ENCODE measurements at regions not wholly inside any gene's neighbourhood (a gene's known extent, or its start where the extent isn't known, plus 50 kb on each side); places are given as distances from the start of the nearest gene placed in this dataset.

DNA sequence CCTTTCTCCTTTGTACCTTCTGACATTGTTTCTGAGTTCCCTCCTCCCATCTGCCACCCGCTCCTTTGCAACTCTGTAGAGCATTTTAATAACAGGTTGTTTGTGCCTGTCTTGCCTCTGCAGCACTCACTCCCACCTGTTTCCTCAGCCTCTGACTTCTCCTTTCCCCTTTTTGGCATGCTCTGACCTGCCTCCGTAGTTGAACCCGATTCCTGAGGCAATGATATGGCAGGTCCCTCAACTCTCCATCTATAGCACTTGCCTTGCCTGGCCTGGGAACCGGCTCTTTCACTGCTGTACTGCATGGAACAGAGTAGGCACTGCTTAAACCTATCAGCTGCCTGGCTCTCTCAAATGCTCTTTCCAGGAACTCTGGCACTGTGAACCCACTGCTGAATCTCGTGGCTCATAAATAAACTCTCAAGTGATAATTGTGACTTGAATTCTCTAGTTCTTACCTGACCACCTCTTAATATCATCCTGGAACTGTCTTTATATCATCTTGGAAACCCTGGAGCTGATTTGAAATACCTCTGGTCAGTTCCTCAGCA is 50.3 kb downstream of the UTRN start:
- DNase-seq = no peak

DNA sequence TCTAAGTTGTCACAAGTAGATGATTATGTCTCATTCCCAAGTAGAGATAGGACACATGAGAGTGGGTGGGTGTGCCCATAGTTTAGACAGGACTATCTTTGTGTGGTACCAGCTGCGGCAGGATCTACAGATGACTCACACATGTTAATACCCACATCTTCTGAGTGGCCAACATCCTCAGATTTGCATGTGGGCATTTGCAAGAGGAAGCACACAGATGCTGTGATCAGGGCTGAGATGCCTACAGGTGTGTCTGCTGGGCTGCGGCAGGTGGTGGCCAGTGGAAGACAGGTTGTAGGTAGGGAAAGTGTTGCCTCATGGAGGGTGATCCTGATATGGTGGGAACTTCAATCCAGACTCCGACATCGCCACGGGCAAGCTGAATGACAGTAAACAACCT is 50.8 kb downstream of the UTRN start:
- DNase-seq = no peak

DNA sequence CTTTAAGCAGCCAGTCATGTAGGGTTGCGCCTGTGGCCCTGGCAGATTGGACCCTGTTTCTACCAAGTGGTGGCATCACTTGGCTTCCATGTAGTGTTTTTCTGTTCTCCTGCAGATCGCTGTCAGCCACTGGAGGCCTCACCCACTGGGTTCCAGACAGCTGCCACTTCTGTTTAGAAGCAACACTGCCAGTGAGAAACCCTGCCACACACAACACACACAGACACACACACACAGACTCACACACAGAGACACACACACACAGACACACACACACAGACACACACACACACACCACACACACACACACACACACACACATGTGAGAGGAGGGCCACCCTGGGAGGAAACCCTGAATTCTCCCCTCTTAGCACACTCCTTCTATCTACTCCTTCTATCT is 51.8 kb downstream of the UTRN start:
- no peak for DNase-seq

- DNase-seq = no peak
Observed at GRCh38 chr6:144338474-144338873, 53.3 kb downstream of the UTRN start.

DNA sequence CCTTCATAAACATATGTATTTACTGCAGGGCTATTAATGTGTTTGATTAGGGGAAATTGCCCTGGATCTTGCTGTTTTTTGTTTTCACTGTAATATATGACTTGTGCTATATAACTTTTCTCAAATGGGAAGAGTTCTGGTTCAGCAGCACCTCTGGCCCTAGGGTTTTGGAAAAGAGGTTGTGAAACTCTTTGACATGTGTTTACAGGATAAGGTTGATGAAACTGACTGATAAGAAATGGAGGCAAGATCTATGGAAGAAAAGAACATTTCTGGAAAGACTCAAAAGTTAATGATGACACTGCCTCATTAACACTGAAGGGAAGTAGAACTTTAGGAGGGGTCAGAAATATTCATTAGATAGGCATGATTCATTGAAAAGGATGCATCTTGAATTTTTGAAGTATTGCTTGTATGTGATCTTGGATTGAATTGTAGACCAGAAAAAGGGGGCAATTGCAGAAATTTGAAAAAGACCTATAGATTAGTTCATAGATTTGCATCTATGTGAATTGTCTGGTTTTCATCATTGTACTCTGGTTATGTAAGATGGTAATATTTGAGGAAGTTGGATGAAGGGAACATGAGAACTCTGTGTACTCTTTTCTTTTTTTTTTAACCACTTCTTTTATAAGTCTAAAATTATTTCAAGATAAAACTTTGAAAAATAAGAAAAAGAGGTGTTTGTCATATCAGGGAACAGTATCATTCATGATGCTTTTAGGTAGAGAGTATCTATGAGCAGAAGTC is 54.0 kb downstream of the UTRN start:
- DNase-seq = no peak

- no peak for DNase-seq
Observed at GRCh38 chr6:144339859-144340452, 54.8 kb downstream of the UTRN start.

DNA sequence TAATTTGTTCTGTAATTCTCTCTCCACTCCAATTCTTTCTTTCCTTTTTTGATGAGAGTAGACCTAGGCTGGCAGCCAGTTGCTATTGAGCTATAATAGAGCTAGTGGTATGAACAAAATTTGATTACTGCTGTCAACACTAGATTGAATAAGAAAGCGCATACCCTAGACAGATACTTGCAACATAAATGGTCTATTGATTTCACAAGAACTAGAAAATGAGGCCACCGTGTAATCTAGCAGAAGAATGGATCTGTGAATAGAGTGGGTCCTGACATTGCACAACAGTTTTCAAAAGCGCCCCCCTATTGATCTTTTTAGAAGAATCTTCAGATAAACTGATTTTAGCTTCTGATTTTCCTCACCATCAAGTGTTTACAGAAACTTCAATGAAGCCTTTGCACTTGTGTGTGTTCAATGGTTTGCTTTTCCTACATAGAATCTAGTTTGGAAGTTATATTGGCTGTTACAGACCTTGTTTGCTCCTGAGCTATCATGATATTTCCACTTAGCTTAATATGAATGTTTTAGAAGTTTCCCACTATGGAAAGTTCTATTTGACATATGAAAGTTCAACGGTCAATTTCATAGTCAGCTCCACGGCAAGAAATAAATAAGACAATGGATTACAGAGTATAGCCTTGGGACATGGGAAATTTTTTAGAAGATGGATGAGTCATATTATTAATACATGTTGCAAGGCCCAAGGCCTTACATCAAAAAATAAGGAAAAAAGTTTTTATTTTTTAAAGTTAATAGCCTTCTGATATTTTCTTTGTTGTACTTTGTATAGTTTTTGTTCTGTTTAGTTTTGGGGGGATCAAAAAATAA is 55.6 kb downstream of the UTRN start:
- DNase-seq = no peak

- DNase-seq = no peak
Observed at GRCh38 chr6:144341831-144342527, 56.8 kb downstream of the UTRN start.

GRCh38 chr6:144343701-144344428 is 58.7 kb downstream of the UTRN start:
- no peak for DNase-seq

DNA sequence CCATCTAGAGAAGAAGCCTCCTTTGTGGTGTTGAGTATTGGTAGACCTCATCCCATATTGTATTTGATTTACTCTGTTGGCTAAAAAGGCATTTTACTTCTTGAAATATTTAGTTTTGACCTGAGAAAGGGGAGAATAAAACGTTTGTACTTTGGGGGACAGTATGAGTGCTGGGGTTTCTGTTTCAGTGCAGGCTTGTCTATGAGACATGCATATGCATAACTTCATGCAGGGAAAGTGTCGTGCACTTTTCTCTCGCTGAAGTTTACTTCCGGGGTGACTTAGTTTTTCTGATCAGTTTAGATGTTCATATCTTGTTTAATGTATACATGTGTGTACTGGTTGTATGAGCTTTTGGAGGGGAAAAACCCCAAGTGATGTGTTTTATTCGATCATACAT is 59.5 kb downstream of the UTRN start:
- no peak for DNase-seq

DNA sequence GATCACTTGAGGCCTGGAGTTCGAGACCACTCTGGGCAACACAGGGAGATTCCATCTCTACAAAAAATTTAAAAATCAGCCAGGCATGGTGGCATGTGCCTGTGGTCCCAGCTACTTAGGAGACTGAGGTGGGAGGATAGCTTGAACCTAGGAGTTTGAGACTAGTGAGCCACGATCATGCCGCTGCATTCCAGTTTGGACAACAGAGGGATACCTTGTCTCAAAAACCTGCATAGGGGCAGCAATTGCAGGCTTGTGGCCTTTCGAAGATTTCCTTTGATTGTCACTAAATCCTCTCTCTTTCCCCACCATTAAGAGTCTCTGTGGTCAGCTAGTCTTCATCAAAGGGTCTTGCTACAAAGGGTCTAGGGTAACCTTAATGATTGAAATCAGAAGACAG is 60.3 kb downstream of the UTRN start:
- DNase-seq = no peak

- no peak for DNase-seq
Observed at GRCh38 chr6:144346719-144347447, 61.7 kb downstream of the UTRN start.

DNA sequence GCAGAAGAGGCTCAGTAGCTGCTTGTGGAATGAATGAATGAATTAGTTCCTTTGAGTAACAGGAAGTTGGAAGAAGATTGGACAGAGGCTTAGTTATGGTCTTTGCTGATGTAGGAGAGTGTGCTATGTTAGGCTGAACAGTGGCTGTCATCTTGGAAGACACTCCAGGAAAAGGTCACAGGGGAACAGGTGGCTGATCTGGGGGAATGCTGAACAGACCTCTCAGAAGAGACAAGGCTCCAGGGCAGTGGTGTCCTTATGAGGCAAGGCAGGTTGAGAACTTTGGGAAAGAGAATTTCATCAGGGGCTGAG is 62.3 kb downstream of the UTRN start:
- no peak for DNase-seq

DNA sequence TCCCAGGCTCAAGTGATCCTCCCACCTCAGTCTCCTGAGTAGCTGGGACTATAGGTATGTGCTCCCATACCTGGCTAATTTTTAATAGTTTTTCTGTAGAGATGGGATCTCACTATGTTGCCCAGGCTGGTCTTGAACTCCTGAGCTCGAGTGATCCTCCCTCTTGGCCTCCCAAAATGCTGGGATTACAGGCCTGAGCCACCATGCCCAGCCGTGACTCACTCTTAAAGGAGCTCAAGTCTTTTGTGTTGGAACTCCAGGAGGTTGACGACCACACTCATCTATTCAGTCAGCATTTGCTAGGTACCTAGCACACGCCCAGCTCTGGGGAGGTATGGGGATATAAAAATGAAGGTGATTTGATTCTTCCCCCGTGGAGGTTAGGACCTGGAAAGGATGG is 62.8 kb downstream of the UTRN start:
- DNase-seq = no peak

- peak; percentile 62 for DNase-seq
Observed at GRCh38 chr6:144349690-144350527, 64.8 kb downstream of the UTRN start.

- peak; percentile 23 for DNase-seq
Observed at GRCh38 chr6:144350528-144350880, 65.4 kb downstream of the UTRN start.

- no peak for DNase-seq
Observed at GRCh38 chr6:144351379-144352127, 66.4 kb downstream of the UTRN start.

GRCh38 chr6:144352331-144352730 is 67.2 kb downstream of the UTRN start:
- DNase-seq = no peak

GRCh38 chr6:144353871-144354314 is 68.8 kb downstream of the UTRN start:
- no peak for DNase-seq

DNA sequence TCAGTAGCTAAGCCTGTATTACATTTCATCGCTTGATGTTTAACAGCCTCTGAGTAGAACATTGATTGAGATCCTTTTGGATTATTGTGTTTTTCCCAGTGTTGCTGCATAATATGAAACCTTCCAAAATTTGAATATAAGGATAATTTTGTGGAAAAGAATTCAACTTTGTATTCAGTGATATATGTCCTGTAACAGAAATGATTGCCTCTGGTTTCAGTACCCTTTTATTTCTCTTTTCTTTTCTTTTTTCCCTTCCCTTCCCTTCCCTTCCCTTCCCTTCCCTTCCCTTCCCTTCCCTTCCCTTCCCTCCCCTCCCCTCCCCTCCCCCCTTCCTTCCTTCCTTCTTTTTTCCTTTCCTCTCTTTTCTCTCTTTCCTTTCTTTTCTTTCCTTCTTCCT is 74.6 kb downstream of the UTRN start:
- no peak for DNase-seq
